ENCODE measurements at regions not wholly inside any gene's neighbourhood (a gene's known extent, or its start where the extent isn't known, plus 50 kb on each side); places are given as distances from the start of the nearest gene placed in this dataset.

GRCh38 chr6:22821664-22822320, 252.4 kb downstream of the HDGFL1 start:
- no peaks in the 10 kb centered on the region for H4K20me1 ChIP-seq (replicated peaks; ENCODE audit: control insufficient read depth, extremely low read depth, insufficient read depth, low read length)
- peaks cover 5% of the 10 kb centered on the region for H3K4me1 ChIP-seq (ENCODE audit: control insufficient read depth, extremely low read depth, insufficient read depth, low read length)
- DNase-seq (ENCODE audit: low read depth, low spot score), result no peak
- TF ChIP-seq POLR2A (IDR thresholded peaks at IDR 0.05; ENCODE audit: low read depth, low read length) (no peak), FOS (IDR thresholded peaks at IDR 0.05; ENCODE audit: borderline replicate concordance, insufficient read depth, low read length) (no peak), JUN (IDR thresholded peaks at IDR 0.05; ENCODE audit: borderline replicate concordance, insufficient read depth, insufficient read length, low read depth) (no peak), CTCF (IDR thresholded peaks at IDR 0.05; ENCODE audit: extremely low read depth in 1 of 2, insufficient read depth in 1 of 2, low read depth in 1 of 2, low read length in 2 of 2) (no peak), POLR2AphosphoS5 (IDR thresholded peaks at IDR 0.05; ENCODE audit: insufficient read depth, low read depth, low read length) (no peak), MYC (IDR thresholded peaks at IDR 0.05; ENCODE audit: low read depth, low read length) (no peak), MAX (IDR thresholded peaks at IDR 0.05; ENCODE audit: insufficient read depth, insufficient read length) (no peak), EZH2 (IDR thresholded peaks at IDR 0.05; ENCODE audit: borderline replicate concordance, low read depth, low read length, severe bottlenecking) (no peak), GATA2 (IDR thresholded peaks at IDR 0.05; ENCODE audit: insufficient read depth, insufficient read length, low read depth, low read length) (no peak)
- H3K27ac ChIP-seq (ENCODE audit: insufficient read depth, low read depth, low read length), result no peak overlapping the region
- no peak overlapping the region for H3K4me2 ChIP-seq (ENCODE audit: insufficient read depth, low read length)
- ChIA-PET POLR2A (no interaction called here), CTCF (no interaction called here)
- FAIRE-seq, result no peak
- no peaks in the 10 kb centered on the region for H3K9me1 ChIP-seq (replicated peaks; ENCODE audit: control insufficient read depth, extremely low read depth, insufficient read depth, low read length)
- no peak overlapping the region for H2AFZ ChIP-seq (ENCODE audit: low read depth, low read length)
- intact Hi-C loops (cut with micrococcal nuclease), result loop anchor here (10.0 kb wide), 2 partner anchors 797 to 1157 kb away; no protein-coding TSS in a partner anchor
- dilution Hi-C loops (cut with MboI; ENCODE audit: extremely low pct_ligation_motif_present, low sequenced_read_pairs), result no loop called here
- no TSS peak for BruUV-seq (replicated peaks)
- H3K9me3 ChIP-seq (replicated peaks; ENCODE audit: control insufficient read depth, insufficient read depth, low read length), result no peaks in the 10 kb centered on the region
- no peaks in the 10 kb centered on the region for H3K27me3 ChIP-seq (ENCODE audit: control insufficient read depth in 2 of 2, insufficient read depth in 2 of 2, low read length in 2 of 2)
- no peak overlapping the region for H3K4me3 ChIP-seq (replicated peaks in 1 of 3; ENCODE audit: insufficient read depth in 1 of 3, low read depth in 1 of 3, low read length in 3 of 3)
- no peaks in the 10 kb centered on the region for H3K36me3 ChIP-seq (ENCODE audit: control insufficient read depth in 2 of 2, extremely low read depth in 1 of 2, insufficient read depth in 2 of 2, low read length in 2 of 2)
- no peak overlapping the region for H3K9ac ChIP-seq (replicated peaks; ENCODE audit: extremely low read depth, insufficient read depth, low read length)
- no peaks in the 10 kb centered on the region for H3K79me2 ChIP-seq (ENCODE audit: control insufficient read depth, insufficient read depth, low read length)
